HepG2 (cell line): ENCODE measurements at regions not wholly inside any gene's neighbourhood (a gene's known extent, or its start where the extent isn't known, plus 50 kb on each side); places are given as distances from the start of the nearest gene placed in this dataset.

Source experiments
- CHD4 ChIP-seq: fragments of 200-600 bp; sonication (generic); IDR thresholded peaks from 2 replicates; pipeline ENCODE4 v1.7.0; 2017; ENCODE audit warnings: mild to moderate bottlenecking, low read length, borderline replicate concordance
- ELF4 ChIP-seq: sonication (generic); formaldehyde crosslinking; IDR thresholded peaks from 2 replicates; pipeline ENCODE4 v1.5.0; 2020; ENCODE audit warnings: missing genetic modification reagents, mild to moderate bottlenecking, moderate library complexity, borderline replicate concordance
- FOXM1 ChIP-seq: sonication (generic); formaldehyde crosslinking; IDR thresholded peaks from 2 replicates; pipeline ENCODE4 v1.5.0; 2020; ENCODE audit warnings: missing genetic modification reagents
- ISX ChIP-seq: sonication (generic); formaldehyde crosslinking; conservative IDR thresholded peaks from 2 replicates; pipeline ENCODE4 v1.5.0; 2020; ENCODE audit warnings: missing genetic modification reagents
- POLR2A ChIP-seq, 2 experiments: IDR thresholded peaks; 2 replicates each; pipeline ENCODE4 v1.6.1; 2011; ENCODE audit warnings: low read depth in 2 of 2, low read length in 2 of 2, mild to moderate bottlenecking in 1 of 2, moderate library complexity in 1 of 2; ENCODE audit not compliant: insufficient read depth in 1 of 2
- RBFOX2 ChIP-seq: fragments of 200-400 bp; formaldehyde crosslinking; IDR thresholded peaks from 2 replicates; pipeline ENCODE4 v1.6.1; 2017; ENCODE audit warnings: low read depth, mild to moderate bottlenecking, low read length
- RXRA ChIP-seq: sonication (generic); formaldehyde crosslinking; IDR thresholded peaks from 2 replicates; pipeline ENCODE4 v1.5.1; 2020; ENCODE audit warnings: missing genetic modification reagents
- YY1 ChIP-seq: IDR thresholded peaks from 2 replicates; pipeline ENCODE4 v1.6.1; 2011; ENCODE audit warnings: low read length, low read depth, moderate library complexity, mild to moderate bottlenecking; ENCODE audit not compliant: insufficient read depth, insufficient replicate concordance
- ZFP36 ChIP-seq: fragments of 150-350 bp; IDR thresholded peaks from 2 replicates; pipeline ENCODE4 v1.6.1; 2018; ENCODE audit warnings: borderline replicate concordance, low read length, low read depth; ENCODE audit not compliant: partially characterized antibody
- ZNF225 ChIP-seq: sonication (generic); formaldehyde crosslinking; IDR thresholded peaks from 2 replicates; pipeline ENCODE4 v1.4.0; 2020; ENCODE audit warnings: mild to moderate bottlenecking, missing genetic modification reagents
- ZNF326 ChIP-seq: sonication (generic); formaldehyde crosslinking; IDR thresholded peaks from 2 replicates; pipeline ENCODE4 v1.4.0; 2020; ENCODE audit warnings: missing genetic modification reagents, borderline replicate concordance
- ZNF790 ChIP-seq: sonication (generic); formaldehyde crosslinking; IDR thresholded peaks from 2 replicates; pipeline ENCODE4 v1.8.0; 2022; ENCODE audit warnings: missing genetic modification reagents, mild to moderate bottlenecking, borderline replicate concordance
- TF ChIP-seq, protein P1 (sequence below): sonication (generic); formaldehyde crosslinking; IDR thresholded peaks from 2 replicates; pipeline ENCODE4 v1.5.0; 2020; ENCODE audit warnings: mild to moderate bottlenecking, missing genetic modification reagents, moderate library complexity

DNA sequence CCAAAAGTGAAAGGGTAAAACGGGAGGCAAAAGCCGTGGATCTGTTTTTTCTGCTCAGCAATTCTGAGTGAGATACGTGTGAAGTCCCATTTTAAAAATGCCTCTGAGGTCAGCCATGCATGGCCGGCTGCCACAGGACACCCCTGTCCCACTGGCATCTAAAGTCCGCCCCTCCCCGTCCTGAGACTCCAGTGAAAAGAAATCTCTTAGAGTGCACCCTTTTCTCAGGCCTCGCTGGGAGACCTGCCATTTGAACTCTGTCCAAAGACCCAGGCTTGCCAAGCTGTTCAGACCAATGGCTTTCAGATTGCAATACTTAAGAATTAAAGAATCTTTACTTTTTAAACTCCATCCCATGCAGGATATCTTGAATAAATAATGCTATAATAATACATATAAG, 61.0 kb upstream of the SLC24A5 start:
- TF ChIP-seq RXRA (CRISPR knock-in tag) = no peak
- TF ChIP-seq, protein P1, sequence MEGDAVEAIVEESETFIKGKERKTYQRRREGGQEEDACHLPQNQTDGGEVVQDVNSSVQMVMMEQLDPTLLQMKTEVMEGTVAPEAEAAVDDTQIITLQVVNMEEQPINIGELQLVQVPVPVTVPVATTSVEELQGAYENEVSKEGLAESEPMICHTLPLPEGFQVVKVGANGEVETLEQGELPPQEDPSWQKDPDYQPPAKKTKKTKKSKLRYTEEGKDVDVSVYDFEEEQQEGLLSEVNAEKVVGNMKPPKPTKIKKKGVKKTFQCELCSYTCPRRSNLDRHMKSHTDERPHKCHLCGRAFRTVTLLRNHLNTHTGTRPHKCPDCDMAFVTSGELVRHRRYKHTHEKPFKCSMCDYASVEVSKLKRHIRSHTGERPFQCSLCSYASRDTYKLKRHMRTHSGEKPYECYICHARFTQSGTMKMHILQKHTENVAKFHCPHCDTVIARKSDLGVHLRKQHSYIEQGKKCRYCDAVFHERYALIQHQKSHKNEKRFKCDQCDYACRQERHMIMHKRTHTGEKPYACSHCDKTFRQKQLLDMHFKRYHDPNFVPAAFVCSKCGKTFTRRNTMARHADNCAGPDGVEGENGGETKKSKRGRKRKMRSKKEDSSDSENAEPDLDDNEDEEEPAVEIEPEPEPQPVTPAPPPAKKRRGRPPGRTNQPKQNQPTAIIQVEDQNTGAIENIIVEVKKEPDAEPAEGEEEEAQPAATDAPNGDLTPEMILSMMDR = no peak
- no peak for TF ChIP-seq ZFP36
- TF ChIP-seq POLR2A (IDR thresholded peaks at IDR 0.05; ENCODE audit: insufficient read depth in 1 of 2, low read depth in 2 of 2, low read length in 2 of 2) = no peak
- no peak for TF ChIP-seq RBFOX2
- TF ChIP-seq CHD4 = no peak
- no peak for TF ChIP-seq ZNF225
- no peak for TF ChIP-seq FOXM1 (CRISPR knock-in tag)
- no peak for TF ChIP-seq ZNF790 (CRISPR knock-in tag)
- no peak for TF ChIP-seq ELF4
- TF ChIP-seq ISX = no peak
- no peak for TF ChIP-seq ZNF326 (CRISPR knock-in tag)
- no peak for TF ChIP-seq YY1
